Ishikawa (cell line): ENCODE measurements at regions not wholly inside any gene's neighbourhood (a gene's known extent, or its start where the extent isn't known, plus 50 kb on each side); places are given as distances from the start of the nearest gene placed in this dataset.

Experiments used
- CEBPB ChIP-seq: IDR thresholded peaks from 2 replicates; pipeline ENCODE4 v1.6.1; 2012
- CREB1 ChIP-seq: IDR thresholded peaks from 2 replicates; pipeline ENCODE4 v1.6.1; 2012; ENCODE audit warnings: low read depth
- EGR1 ChIP-seq: IDR thresholded peaks from 2 replicates; pipeline ENCODE4 v1.6.1; 2012
- EP300 ChIP-seq: IDR thresholded peaks from 2 replicates; pipeline ENCODE4 v1.6.1; 2012; ENCODE audit warnings: borderline replicate concordance
- FOXM1 ChIP-seq: IDR thresholded peaks from 2 replicates; pipeline ENCODE4 v1.6.1; 2012; ENCODE audit warnings: low read depth, borderline replicate concordance
- MAX ChIP-seq: IDR thresholded peaks from 2 replicates; pipeline ENCODE4 v1.6.1; 2012
- NFIC ChIP-seq: IDR thresholded peaks from 2 replicates; pipeline ENCODE4 v1.6.1; 2012
- RAD21 ChIP-seq: IDR thresholded peaks from 2 replicates; pipeline ENCODE4 v1.6.1; 2012; ENCODE audit warnings: low read depth
- REST ChIP-seq: IDR thresholded peaks from 2 replicates; pipeline ENCODE4 v1.6.1; 2012; ENCODE audit warnings: low read depth, mild to moderate bottlenecking
- TAF1 ChIP-seq: IDR thresholded peaks from 2 replicates; pipeline ENCODE4 v1.6.1; 2012; ENCODE audit warnings: low read depth, mild to moderate bottlenecking
- TCF12 ChIP-seq: IDR thresholded peaks from 2 replicates; pipeline ENCODE4 v1.6.1; 2012; ENCODE audit warnings: low read depth
- TEAD4 ChIP-seq: IDR thresholded peaks from 2 replicates; pipeline ENCODE4 v1.6.1; 2012
- USF1 ChIP-seq: IDR thresholded peaks from 2 replicates; pipeline ENCODE4 v1.6.1; 2012
- YY1 ChIP-seq: IDR thresholded peaks from 2 replicates; pipeline ENCODE4 v1.6.1; 2012; ENCODE audit warnings: low read depth
- ZBTB7A ChIP-seq: IDR thresholded peaks from 2 replicates; pipeline ENCODE4 v1.6.1; 2012; ENCODE audit warnings: low read depth

DNA sequence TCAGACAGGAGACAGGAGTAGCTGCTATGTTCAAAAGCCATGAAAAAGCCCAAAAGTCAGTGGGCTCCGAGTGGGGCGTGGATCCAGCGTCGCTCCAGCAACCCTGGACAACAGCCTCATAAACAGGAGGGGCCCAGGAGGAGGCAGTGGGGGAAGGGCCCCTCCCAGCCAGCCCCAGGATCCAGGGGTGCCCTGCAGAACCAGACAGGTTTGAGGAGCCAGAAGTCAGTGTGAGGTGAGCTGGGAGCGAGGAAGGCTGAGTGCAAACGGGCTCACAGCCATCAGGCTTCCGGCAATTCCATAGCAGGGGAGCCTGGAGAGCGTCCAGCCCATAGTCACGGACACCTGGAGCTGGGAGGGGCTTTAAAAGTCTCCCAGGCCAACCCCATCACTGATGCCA, 217.7 kb downstream of the MN1 start:
- no peak for TF ChIP-seq MAX
- TF ChIP-seq EGR1 = no peak
- no peak for TF ChIP-seq ZBTB7A
- no peak for TF ChIP-seq TEAD4

- TF ChIP-seq CREB1 = no peak
- no peak for TF ChIP-seq CEBPB
- TF ChIP-seq USF1 = no peak
- TF ChIP-seq MAX = no peak
- no peak for TF ChIP-seq TAF1
- no peak for TF ChIP-seq NFIC
- TF ChIP-seq REST = no peak
- TF ChIP-seq FOXM1 = no peak
- TF ChIP-seq RAD21 = no peak
- TF ChIP-seq YY1 = no peak
- TF ChIP-seq ZBTB7A = no peak
- TF ChIP-seq EGR1 = no peak
- TF ChIP-seq TEAD4 = no peak
- TF ChIP-seq EP300 = no peak
- no peak for TF ChIP-seq TCF12
Measured at GRCh38 chr22:27585141-27585540, 216.4 kb downstream of the MN1 start.

DNA sequence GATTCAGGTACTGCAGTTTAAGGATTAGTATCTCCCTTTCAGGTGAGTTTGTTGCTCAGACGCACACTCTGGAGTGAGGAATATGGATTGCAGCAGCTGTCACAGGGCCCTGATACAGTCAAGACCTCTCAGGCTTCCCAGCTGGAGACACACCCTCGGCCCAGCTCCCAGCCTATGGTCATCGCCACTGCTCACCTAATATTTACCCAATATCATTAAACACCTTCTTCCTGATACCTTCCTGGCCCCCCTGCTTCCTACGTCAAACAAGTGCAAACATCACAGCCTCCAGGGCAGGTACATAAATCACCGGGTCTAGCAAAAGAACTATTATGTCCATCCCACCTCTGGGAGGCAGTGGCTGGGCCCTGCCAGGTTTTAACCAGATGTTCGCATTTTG, 213.3 kb downstream of the MN1 start:
- TF ChIP-seq REST (no peak), TEAD4 (no peak), EGR1 (no peak), TAF1 (no peak)

DNA sequence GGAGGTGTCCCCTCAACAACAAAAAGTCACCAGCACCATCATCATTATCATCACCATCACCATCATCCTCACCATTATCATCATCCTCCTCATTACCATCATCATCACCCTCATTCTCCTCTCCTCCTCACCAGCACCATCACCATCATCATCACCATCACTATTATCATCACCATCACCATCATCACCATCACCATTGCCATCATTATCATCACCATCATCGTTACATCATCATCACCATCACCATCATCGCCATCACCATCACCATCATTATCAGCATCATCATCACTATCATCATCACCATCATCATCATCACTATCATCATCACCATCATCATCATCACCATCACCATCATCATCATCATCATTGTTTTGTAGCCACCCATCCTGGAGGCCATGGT, 212.6 kb downstream of the MN1 start:
- TF ChIP-seq REST (no peak), TEAD4 (no peak), RAD21 (no peak), CREB1 (no peak)

GRCh38 chr22:27591060-27591459, 210.5 kb downstream of the MN1 start:
- no peak for TF ChIP-seq CREB1
- no peak for TF ChIP-seq NFIC
- no peak for TF ChIP-seq EP300
- no peak for TF ChIP-seq REST
- TF ChIP-seq RAD21 = no peak
- TF ChIP-seq EGR1 = no peak
